HEK293 (cell line): ENCODE measurements at regions not wholly inside any gene's neighbourhood (a gene's known extent, or its start where the extent isn't known, plus 50 kb on each side); places are given as distances from the start of the nearest gene placed in this dataset.

Experiments used
- CTCF ChIA-PET: fragments of 350-600 bp; formaldehyde crosslinking; extraction: SDS; loops from one replicate; lab custom pipeline; 2021; ENCODE audit warnings: antibody characterized with exemption; lab: Yijun Ruan, JAX
- POLR2A ChIA-PET: fragments of 300-600 bp; formaldehyde crosslinking; extraction: SDS; loops from one replicate; lab custom pipeline; 2020; ENCODE audit warnings: antibody characterized with exemption, inconsistent platforms; lab: Yijun Ruan, JAX
- H3K27ac ChIP-seq: fragments of 200-500 bp; sonication (Bioruptor generic); 2 replicates; pipeline ENCODE4 v1.5.1; 2014; ENCODE audit warnings: low read depth, low read length, control low read depth, inconsistent platforms; ENCODE audit errors: extremely low read depth
- H3K36me3 ChIP-seq, 2 experiments: fragments of 200-500 bp in 1 of 2; sonication (Bioruptor generic) in 1 of 2; 1 replicate in 1 of 2; 2 replicates in 1 of 2; pipeline ENCODE4 v1.5.1; 2014 to 2017; ENCODE audit warnings: inconsistent platforms in 2 of 2, low read length in 2 of 2; ENCODE audit not compliant: control insufficient read depth in 2 of 2, insufficient read depth in 1 of 2
- H3K4me1 ChIP-seq: fragments of 200-500 bp; sonication (Bioruptor generic); 2 replicates; pipeline ENCODE4 v1.5.1; 2014; ENCODE audit warnings: mild to moderate bottlenecking, low read length, inconsistent platforms; ENCODE audit not compliant: control insufficient read depth, insufficient read depth
- H3K4me3 ChIP-seq: 2 replicates; pipeline ENCODE4 v1.5.1; 2011; ENCODE audit warnings: low read depth, mild to moderate bottlenecking, control low read depth, low read length, moderate library complexity
- H3K9me3 ChIP-seq: fragments of 200-500 bp; sonication (Bioruptor generic); 2 replicates; pipeline ENCODE4 v1.5.1; 2014; ENCODE audit warnings: low read depth, low read length, inconsistent platforms; ENCODE audit not compliant: control insufficient read depth, insufficient read depth
- KLF9 ChIP-seq: fragments of 450-650 bp; formaldehyde crosslinking; IDR thresholded peaks from 2 replicates; pipeline ENCODE4 v1.5.1; 2016; ENCODE audit warnings: missing biosample characterization, missing genetic modification characterization, low read depth
- SP7 ChIP-seq: fragments of 450-650 bp; formaldehyde crosslinking; IDR thresholded peaks from 2 replicates; pipeline ENCODE4 v1.5.1; 2016; ENCODE audit warnings: missing biosample characterization, missing genetic modification characterization
- TRIM28 ChIP-seq: IDR thresholded peaks from 2 replicates; pipeline ENCODE4 v1.6.1; 2011; ENCODE audit warnings: low read length, control low read depth, borderline replicate concordance
- ZNF114 ChIP-seq: fragments of 450-650 bp; formaldehyde crosslinking; IDR thresholded peaks from 2 replicates; pipeline ENCODE4 v1.5.0; 2017; ENCODE audit warnings: missing biosample characterization, missing genetic modification characterization
- ZNF121 ChIP-seq: fragments of 450-650 bp; formaldehyde crosslinking; IDR thresholded peaks from 2 replicates; pipeline ENCODE4 v1.5.1; 2016; ENCODE audit warnings: missing biosample characterization, missing genetic modification characterization
- ZNF155 ChIP-seq: fragments of 450-650 bp; formaldehyde crosslinking; IDR thresholded peaks from 2 replicates; pipeline ENCODE4 v1.5.1; 2016; ENCODE audit warnings: missing biosample characterization, missing genetic modification characterization
- ZNF311 ChIP-seq: fragments of 450-650 bp; formaldehyde crosslinking; IDR thresholded peaks from 2 replicates; pipeline ENCODE4 v1.5.1; 2017; ENCODE audit warnings: missing biosample characterization, missing genetic modification characterization, borderline replicate concordance
- ZNF404 ChIP-seq: fragments of 450-650 bp; formaldehyde crosslinking; IDR thresholded peaks from 2 replicates; pipeline ENCODE4 v1.5.1; 2017; ENCODE audit warnings: missing biosample characterization, missing genetic modification characterization
- ZNF747 ChIP-seq: fragments of 450-650 bp; formaldehyde crosslinking; IDR thresholded peaks from 2 replicates; pipeline ENCODE4 v1.5.1; 2016; ENCODE audit warnings: missing biosample characterization, missing genetic modification characterization
- ZNF843 ChIP-seq: fragments of 450-650 bp; formaldehyde crosslinking; IDR thresholded peaks from 2 replicates; pipeline ENCODE4 v1.5.1; 2016; ENCODE audit warnings: missing biosample characterization, missing genetic modification characterization
- ZSCAN30 ChIP-seq: fragments of 450-650 bp; IDR thresholded peaks from 2 replicates; pipeline ENCODE4 v1.5.1; 2018; ENCODE audit warnings: missing biosample characterization, mild to moderate bottlenecking, missing genetic modification characterization, moderate library complexity
- TF ChIP-seq, protein P1 (sequence below): fragments of 450-650 bp; formaldehyde crosslinking; IDR thresholded peaks from 2 replicates; pipeline ENCODE4 v1.5.1; 2016; ENCODE audit warnings: missing biosample characterization, missing genetic modification characterization
- TF ChIP-seq, protein P2 (sequence below): fragments of 450-650 bp; formaldehyde crosslinking; IDR thresholded peaks from 2 replicates; pipeline ENCODE4 v1.5.1; 2016; ENCODE audit warnings: missing biosample characterization, missing genetic modification characterization
- TF ChIP-seq, protein P3 (sequence below): fragments of 450-650 bp; IDR thresholded peaks from 2 replicates; pipeline ENCODE4 v1.5.1; 2018; ENCODE audit warnings: missing biosample characterization, missing genetic modification characterization
- TF ChIP-seq, protein P4 (sequence below): fragments of 450-650 bp; formaldehyde crosslinking; IDR thresholded peaks from 2 replicates; pipeline ENCODE4 v1.5.1; 2017; ENCODE audit warnings: missing biosample characterization, missing genetic modification characterization

DNA sequence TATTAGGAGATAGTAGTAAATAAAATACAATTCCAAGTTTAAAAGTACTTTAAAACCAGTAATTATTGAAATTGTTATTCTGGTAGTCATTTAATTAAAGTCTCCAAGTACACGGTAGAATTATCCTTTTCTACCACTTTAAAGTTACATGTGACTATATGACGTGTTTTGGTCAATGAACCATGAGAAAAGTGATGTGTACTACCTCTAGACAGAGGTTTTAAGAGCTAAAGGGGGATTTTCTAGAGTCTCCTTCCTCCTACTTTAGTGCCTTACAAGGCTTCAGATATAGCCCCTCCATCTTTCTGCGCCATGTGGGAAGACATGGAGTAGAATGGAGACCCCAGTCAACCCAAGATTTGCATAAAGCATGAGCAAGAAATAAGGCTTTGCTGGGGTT is 2296.6 kb upstream of the AGA start:
- no peak for TF ChIP-seq TRIM28
- Histone ChIP-seq H3K27ac (no peak overlapping the region), H3K4me3 (no peak overlapping the region), H3K4me1 (no peaks in the 10 kb centered on the region), H3K9me3 (no peaks in the 10 kb centered on the region), H3K36me3 (no peaks in the 10 kb centered on the region)
- ChIA-PET POLR2A (no interaction called here), CTCF (no interaction called here)

DNA sequence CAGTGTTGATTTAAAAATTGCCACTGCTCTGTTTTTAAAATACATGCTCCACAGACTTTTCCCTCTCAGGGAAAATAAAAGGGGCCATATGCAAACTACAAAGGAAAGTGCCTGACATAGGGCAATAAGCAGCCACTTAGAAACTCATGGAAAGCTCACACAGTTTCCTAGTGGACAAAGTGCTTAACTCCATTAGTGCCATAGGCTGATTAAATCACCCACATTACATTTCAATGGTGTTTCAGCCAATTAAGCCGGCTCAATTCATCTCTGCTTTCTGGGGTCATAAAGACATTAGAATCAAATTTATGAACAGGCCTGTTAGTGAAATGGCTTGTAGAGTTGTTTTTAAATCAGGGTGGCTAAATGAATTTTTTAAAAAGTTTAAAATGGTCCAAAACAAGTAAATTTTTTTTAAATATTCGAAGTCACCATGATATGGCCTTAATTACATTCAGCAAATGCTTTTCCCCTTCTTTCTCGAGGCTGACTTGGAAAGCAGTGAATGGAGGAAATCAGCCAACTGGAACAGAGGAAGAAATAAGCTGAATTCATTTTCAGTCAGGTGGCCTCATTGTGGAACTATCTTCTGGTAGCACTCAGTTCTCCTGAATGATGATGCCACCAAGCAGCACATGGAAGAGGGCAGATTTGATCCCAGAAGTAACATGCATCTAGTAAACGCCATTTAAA is 2305.1 kb upstream of the AGA start:
- Histone ChIP-seq H3K9me3 (no peaks in the 10 kb centered on the region), H3K27ac (no peak overlapping the region), H3K36me3 (no peaks in the 10 kb centered on the region), H3K4me3 (no peak overlapping the region), H3K4me1 (no peaks in the 10 kb centered on the region; the same call in 1 of the 2 replicates)
- POLR2A ChIA-PET, result no interaction called here
- CTCF ChIA-PET, result interaction anchor here (0.7 kb wide), 1 partner anchor 251 kb away, joined by 3 read pairs; no protein-coding TSS in a partner anchor
- no peak for TF ChIP-seq ZNF404 (tag by site-specific recombination)

DNA sequence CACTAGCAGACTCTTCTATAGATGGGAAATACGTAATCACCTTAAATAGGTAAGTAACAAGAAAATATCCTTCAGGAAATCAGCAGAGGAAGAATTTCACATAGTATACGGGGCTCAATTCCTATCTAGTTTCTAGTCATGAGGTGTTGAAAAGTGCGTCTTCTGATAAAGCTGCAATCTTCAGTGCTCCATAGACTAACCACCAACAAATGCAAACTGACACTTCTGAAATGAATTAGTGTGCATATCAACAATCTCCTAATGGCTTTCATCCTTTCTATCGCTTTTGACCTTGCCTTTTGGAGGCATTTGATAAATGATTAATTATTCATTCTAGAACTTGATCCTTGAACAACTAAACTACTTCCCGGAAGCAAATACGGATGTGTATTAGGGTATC is 2306.6 kb upstream of the AGA start:
- H3K9me3 ChIP-seq, result no peaks in the 10 kb centered on the region
- ChIA-PET POLR2A (no interaction called here), CTCF (no interaction called here)
- no peaks in the 10 kb centered on the region; the same call in 1 of the 2 replicates for H3K4me1 ChIP-seq
- no peaks in the 10 kb centered on the region for H3K36me3 ChIP-seq
- H3K27ac ChIP-seq, result no peak overlapping the region
- no peak overlapping the region for H3K4me3 ChIP-seq
- no peak for TF ChIP-seq ZNF311 (tag by site-specific recombination)
- no peak for TF ChIP-seq ZNF747
- TF ChIP-seq, protein P1, sequence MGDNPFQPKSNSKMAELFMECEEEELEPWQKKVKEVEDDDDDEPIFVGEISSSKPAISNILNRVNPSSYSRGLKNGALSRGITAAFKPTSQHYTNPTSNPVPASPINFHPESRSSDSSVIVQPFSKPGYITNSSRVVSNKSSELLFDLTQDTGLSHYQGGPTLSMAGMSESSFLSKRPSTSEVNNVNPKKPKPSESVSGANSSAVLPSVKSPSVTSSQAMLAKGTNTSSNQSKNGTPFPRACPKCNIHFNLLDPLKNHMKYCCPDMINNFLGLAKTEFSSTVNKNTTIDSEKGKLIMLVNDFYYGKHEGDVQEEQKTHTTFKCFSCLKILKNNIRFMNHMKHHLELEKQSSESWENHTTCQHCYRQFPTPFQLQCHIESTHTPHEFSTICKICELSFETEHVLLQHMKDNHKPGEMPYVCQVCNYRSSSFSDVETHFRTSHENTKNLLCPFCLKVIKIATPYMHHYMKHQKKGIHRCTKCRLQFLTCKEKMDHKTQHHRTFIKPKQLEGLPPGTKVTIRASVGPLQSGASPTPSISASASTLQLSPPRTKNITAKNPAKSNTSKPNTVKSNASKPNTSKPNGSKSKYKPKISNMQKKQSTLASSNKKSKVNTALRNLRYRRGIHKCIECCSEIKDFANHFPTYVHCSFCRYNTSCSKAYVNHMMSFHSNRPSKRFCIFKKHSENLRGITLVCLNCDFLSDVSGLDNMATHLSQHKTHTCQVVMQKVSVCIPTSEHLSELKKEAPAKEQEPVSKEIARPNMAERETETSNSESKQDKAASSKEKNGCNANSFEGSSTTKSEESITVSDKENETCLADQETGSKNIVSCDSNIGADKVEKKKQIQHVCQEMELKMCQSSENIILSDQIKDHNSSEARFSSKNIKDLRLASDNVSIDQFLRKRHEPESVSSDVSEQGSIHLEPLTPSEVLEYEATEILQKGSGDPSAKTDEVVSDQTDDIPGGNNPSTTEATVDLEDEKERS (tag by site-specific recombination), result no peak
- TF ChIP-seq ZSCAN30 (tag by site-specific recombination), result no peak
- TF ChIP-seq, protein P2, sequence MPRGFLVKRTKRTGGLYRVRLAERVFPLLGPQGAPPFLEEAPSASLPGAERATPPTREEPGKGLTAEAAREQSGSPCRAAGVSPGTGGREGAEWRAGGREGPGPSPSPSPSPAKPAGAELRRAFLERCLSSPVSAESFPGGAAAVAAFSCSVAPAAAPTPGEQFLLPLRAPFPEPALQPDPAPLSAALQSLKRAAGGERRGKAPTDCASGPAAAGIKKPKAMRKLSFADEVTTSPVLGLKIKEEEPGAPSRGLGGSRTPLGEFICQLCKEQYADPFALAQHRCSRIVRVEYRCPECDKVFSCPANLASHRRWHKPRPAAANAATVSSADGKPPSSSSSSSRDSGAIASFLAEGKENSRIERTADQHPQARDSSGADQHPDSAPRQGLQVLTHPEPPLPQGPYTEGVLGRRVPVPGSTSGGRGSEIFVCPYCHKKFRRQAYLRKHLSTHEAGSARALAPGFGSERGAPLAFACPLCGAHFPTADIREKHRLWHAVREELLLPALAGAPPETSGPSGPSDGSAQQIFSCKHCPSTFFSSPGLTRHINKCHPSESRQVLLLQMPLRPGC, result no peak
- no peak for TF ChIP-seq SP7 (tag by site-specific recombination)
- no peak for TF ChIP-seq ZNF114 (tag by site-specific recombination)
- no peak for TF ChIP-seq ZNF155 (tag by site-specific recombination)
- no peak for TF ChIP-seq ZNF121
- TF ChIP-seq KLF9 (tag by site-specific recombination), result no peak
- TF ChIP-seq, protein P3, sequence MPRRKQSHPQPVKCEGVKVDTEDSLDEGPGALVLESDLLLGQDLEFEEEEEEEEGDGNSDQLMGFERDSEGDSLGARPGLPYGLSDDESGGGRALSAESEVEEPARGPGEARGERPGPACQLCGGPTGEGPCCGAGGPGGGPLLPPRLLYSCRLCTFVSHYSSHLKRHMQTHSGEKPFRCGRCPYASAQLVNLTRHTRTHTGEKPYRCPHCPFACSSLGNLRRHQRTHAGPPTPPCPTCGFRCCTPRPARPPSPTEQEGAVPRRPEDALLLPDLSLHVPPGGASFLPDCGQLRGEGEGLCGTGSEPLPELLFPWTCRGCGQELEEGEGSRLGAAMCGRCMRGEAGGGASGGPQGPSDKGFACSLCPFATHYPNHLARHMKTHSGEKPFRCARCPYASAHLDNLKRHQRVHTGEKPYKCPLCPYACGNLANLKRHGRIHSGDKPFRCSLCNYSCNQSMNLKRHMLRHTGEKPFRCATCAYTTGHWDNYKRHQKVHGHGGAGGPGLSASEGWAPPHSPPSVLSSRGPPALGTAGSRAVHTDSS (tag by site-specific recombination), result no peak
- no peak for TF ChIP-seq ZNF843 (tag by site-specific recombination)
- TF ChIP-seq, protein P4, sequence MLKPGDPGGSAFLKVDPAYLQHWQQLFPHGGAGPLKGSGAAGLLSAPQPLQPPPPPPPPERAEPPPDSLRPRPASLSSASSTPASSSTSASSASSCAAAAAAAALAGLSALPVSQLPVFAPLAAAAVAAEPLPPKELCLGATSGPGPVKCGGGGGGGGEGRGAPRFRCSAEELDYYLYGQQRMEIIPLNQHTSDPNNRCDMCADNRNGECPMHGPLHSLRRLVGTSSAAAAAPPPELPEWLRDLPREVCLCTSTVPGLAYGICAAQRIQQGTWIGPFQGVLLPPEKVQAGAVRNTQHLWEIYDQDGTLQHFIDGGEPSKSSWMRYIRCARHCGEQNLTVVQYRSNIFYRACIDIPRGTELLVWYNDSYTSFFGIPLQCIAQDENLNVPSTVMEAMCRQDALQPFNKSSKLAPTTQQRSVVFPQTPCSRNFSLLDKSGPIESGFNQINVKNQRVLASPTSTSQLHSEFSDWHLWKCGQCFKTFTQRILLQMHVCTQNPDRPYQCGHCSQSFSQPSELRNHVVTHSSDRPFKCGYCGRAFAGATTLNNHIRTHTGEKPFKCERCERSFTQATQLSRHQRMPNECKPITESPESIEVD (tag by site-specific recombination), result no peak
